Transverse colon (tissue), 4 donors: ENCODE measurements at regions not wholly inside any gene's neighbourhood (a gene's known extent, or its start where the extent isn't known, plus 50 kb on each side); places are given as distances from the start of the nearest gene placed in this dataset.

Experiments
- DNase-seq: peaks from one replicate; pipeline ENCODE4 v3.0.0-alpha.2; 2019
- H3K27ac ChIP-seq, 4 donors: fragments of 200-600 bp; sonication (generic); 2 replicates each; pipeline ENCODE4 v1.5.1; 2016 to 2018; ENCODE audit warnings: inconsistent platforms in 4 of 4
- H3K27me3 ChIP-seq: fragments of 200-600 bp; sonication (generic); 2 replicates; pipeline ENCODE4 v1.5.1; 2017; ENCODE audit warnings: inconsistent platforms
- H3K36me3 ChIP-seq, 4 donors: fragments of 200-600 bp; sonication (generic); 2 replicates each; pipeline ENCODE4 v1.5.1; 2017 to 2019; ENCODE audit warnings: inconsistent platforms in 4 of 4
- H3K4me1 ChIP-seq, 4 donors: fragments of 200-600 bp; sonication (generic); 2 replicates each; pipeline ENCODE4 v1.5.1; 2017 to 2020; ENCODE audit warnings: inconsistent platforms in 4 of 4
- H3K4me3 ChIP-seq, 4 donors: fragments of 200-600 bp; sonication (generic); 1 replicate in 1 of 4; 2 replicates in 3 of 4; pipeline versions ENCODE4 v1.5.1 to v1.6.1; 2017 to 2019; ENCODE audit warnings: inconsistent platforms in 4 of 4
- H3K9me3 ChIP-seq, 2 donors: fragments of 200-600 bp; sonication (generic); 2 replicates each; pipeline ENCODE4 v1.5.1; 2017 to 2019; ENCODE audit warnings: inconsistent platforms in 2 of 2
- CTCF ChIP-seq, 5 experiments: fragments of 200-600 bp in 3 of 5; fragments of 450-650 bp in 2 of 5; sonication (generic) in 3 of 5; IDR thresholded peaks; 1 replicate in 2 of 5; 2 replicates in 3 of 5; pipeline ENCODE4 v1.5.1; 2016 to 2017; ENCODE audit warnings: antibody characterized with exemption in 5 of 5, inconsistent platforms in 3 of 5, mild to moderate bottlenecking in 2 of 5, moderate library complexity in 1 of 5
- EP300 ChIP-seq: sonication (generic); formaldehyde crosslinking; IDR thresholded peaks from one replicate; pipeline ENCODE4 v1.6.1; 2017; ENCODE audit warnings: antibody characterized with exemption, low read depth
- POLR2A ChIP-seq: fragments of 450-650 bp; IDR thresholded peaks from one replicate; pipeline ENCODE4 v1.6.1; 2016; ENCODE audit warnings: antibody characterized with exemption, mild to moderate bottlenecking, moderate library complexity
- POLR2AphosphoS5 ChIP-seq, 3 donors: sonication (generic); formaldehyde crosslinking; IDR thresholded peaks; one replicate each; pipeline ENCODE4 v1.6.1; 2016; ENCODE audit warnings: antibody characterized with exemption in 3 of 3
- WGBS, 2 donors: methylation state at CpG; one replicate each; pipeline ENCODE4 v1.1.5; 2018; ENCODE audit warnings: low coverage in 1 of 2; 5-methylcytosine and 5-hydroxymethylcytosine counted together
- in situ Hi-C, 4 donors: fragments of 200-750 bp; cut with MboI; loops; one replicate each; pipeline versions ENCODE4 v1.15.0 to v1.15.1; 2017; ENCODE audit warnings: low sequenced_read_pairs in 3 of 4, low pct_ligation_motif_present in 1 of 4, low pct_unique_long_range_greater_than_20kb in 1 of 4
- intact Hi-C: fragments of 100-400 bp; cut with DNase I; formaldehyde crosslinking; loops from one replicate; pipeline ENCODE4 v1.15.1; 2023; ENCODE audit warnings: low total_unique reads

DNA sequence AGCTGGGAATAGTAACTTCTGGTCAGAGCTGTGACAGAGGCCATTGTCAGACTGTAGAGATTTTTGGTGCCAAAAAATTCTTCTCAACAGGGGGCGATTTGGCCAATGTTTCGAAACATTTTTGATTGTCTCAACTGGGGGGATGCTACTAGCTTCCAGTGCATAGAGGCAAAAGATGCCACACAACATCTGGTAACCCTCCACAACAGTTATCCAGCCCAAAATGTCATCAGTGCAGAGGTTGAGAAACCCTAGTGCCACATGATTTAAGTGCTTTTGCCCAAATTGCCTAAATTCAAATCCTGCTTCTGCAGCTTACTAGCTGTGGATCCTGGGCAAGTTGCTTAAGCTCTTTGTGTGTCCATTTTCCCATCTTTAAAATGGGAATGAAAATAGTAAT lies 71.9 kb downstream of the FZD1 start:
- H3K4me3 ChIP-seq = no peak overlapping the region
- 94% methylated on average over 2 of the region's 2 CpGs; no CpG with 5 or more reads in 1 of the 2 donors for WGBS, 2 donors
- in situ Hi-C loops = no loop called here
- H3K9me3 ChIP-seq = no peaks in the 10 kb centered on the region
- no peak for TF ChIP-seq CTCF (IDR thresholded peaks at IDR 0.05)
- TF ChIP-seq POLR2A = no peak
- no peak for TF ChIP-seq POLR2AphosphoS5 (IDR thresholded peaks at IDR 0.05)
- no peak for TF ChIP-seq EP300
- DNase-seq = no peak
- intact Hi-C loops = no loop called here
- no peak overlapping the region for H3K27ac ChIP-seq
- no peaks in the 10 kb centered on the region for H3K27me3 ChIP-seq
- no peaks in the 10 kb centered on the region for H3K4me1 ChIP-seq
- no peaks in the 10 kb centered on the region for H3K36me3 ChIP-seq

- Histone ChIP-seq H3K27me3 (no peaks in the 10 kb centered on the region), H3K4me3 (no peak overlapping the region), H3K27ac (no peak overlapping the region), H3K4me1 (no peaks in the 10 kb centered on the region), H3K36me3 (no peaks in the 10 kb centered on the region), H3K9me3 (no peaks in the 10 kb centered on the region)
- WGBS, 2 donors = 74 to 85% methylated on average over 2 to 3 of the region's 3 CpGs
- in situ Hi-C loops (no loop called here), intact Hi-C loops (no loop called here)
- no peak for DNase-seq
- TF ChIP-seq POLR2A (no peak), POLR2AphosphoS5 (IDR thresholded peaks at IDR 0.05) (no peak), EP300 (no peak), CTCF (IDR thresholded peaks at IDR 0.05) (no peak)
Observed at GRCh38 chr7:91338226-91339020, 74.2 kb downstream of the FZD1 start.

DNA sequence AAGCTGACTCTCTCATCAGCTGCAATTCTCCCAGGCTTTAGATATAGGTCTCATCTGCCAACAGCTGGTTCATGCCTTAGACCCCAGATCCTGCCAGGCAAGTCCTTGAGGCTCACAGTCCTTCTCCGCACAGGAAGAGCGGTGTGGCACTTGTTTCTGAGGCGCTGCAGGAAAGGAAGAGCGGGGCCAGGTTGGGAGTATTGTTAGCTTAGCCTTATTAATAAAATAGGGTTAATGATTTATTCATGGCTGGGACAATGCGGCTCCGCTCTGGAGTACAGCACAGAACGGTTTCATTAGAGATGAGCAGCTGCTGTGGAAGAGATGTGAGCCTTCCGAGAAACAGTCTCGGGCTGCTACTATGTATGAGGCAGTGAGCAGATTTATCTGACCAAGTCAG lies 78.1 kb downstream of the FZD1 start:
- Histone ChIP-seq H3K27ac (no peak overlapping the region), H3K4me1 (no peaks in the 10 kb centered on the region), H3K27me3 (no peaks in the 10 kb centered on the region), H3K4me3 (no peak overlapping the region), H3K9me3 (no peaks in the 10 kb centered on the region), H3K36me3 (no peaks in the 10 kb centered on the region)
- intact Hi-C loops = no loop called here
- 52 to 90% methylated on average over 5 to 9 of the region's 9 CpGs for WGBS, 2 donors
- in situ Hi-C loops = no loop called here
- TF ChIP-seq POLR2AphosphoS5 (IDR thresholded peaks at IDR 0.05) (no peak), CTCF (IDR thresholded peaks at IDR 0.05) (no peak), EP300 (no peak), POLR2A (no peak)
- DNase-seq = no peak

DNA sequence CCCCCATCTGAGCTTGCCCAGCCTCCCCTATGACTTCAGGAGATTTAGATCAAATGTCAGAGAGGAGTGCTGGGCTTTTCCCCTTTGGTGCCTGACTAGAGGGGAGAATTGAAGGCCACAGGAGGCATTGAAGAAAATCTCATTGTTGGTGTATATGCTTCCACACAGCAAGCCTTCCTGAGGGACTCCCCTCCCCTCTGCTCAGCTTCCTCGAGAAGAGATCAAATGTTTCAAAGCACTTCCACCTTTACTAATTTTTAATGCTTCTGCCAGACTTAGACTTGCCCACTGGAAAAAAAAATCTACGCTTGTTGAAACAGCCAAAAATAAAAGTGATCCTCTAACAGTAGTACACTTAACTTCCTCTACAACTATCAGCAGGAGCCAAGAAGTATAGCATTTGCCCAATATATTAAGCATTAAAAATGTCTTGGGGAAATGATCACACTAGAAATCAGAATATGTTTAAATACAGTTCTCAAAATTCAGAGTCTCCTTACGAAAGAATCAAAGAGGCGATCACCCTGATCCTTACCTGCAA lies 79.3 kb downstream of the FZD1 start:
- intact Hi-C loops (no loop called here), in situ Hi-C loops (no loop called here)
- H3K4me1 ChIP-seq = no peaks in the 10 kb centered on the region
- H3K36me3 ChIP-seq = no peaks in the 10 kb centered on the region
- no peak overlapping the region for H3K4me3 ChIP-seq
- H3K27me3 ChIP-seq = no peaks in the 10 kb centered on the region
- H3K27ac ChIP-seq = no peak overlapping the region
- H3K9me3 ChIP-seq = no peaks in the 10 kb centered on the region
- TF ChIP-seq CTCF (IDR thresholded peaks at IDR 0.05) (no peak), POLR2A (no peak), POLR2AphosphoS5 (IDR thresholded peaks at IDR 0.05) (no peak), EP300 (no peak)
- WGBS, 2 donors = 70 to 73% methylated on average over 4 of the region's 4 CpGs
- no peak for DNase-seq
